ENCODE measurements at regions not wholly inside any gene's neighbourhood (a gene's known extent, or its start where the extent isn't known, plus 50 kb on each side); places are given as distances from the start of the nearest gene placed in this dataset.

GRCh38 chr16:14350081-14350480 is 279.0 kb downstream of the MRTFB start:
- POLR2A ChIA-PET = interaction anchor here (0.6 to 1.2 kb wide), 5 partner anchors 14 to 43 kb away, joined by 3 to 5 read pairs (median 3); no protein-coding TSS in a partner anchor
- no peaks in the 10 kb centered on the region for H3K4me1 ChIP-seq (replicated peaks in 1 of 2; ENCODE audit: control insufficient read depth in 2 of 2, insufficient read depth in 2 of 2, low read length in 2 of 2)
- no peak overlapping the region for H3K9ac ChIP-seq (ENCODE audit: insufficient read depth in 1 of 2, low read depth in 2 of 2, low read length in 2 of 2)
- no peak overlapping the region for H3K27ac ChIP-seq (ENCODE audit: extremely low read depth, low read depth, low read length)
- ATAC-seq (no peak), DNase-seq (ENCODE audit: extremely low read depth in 1 of 4, low spot score in 3 of 4) (no peak), FAIRE-seq (no peak)
- 0 out of 2 replicates have a peak, but pooled peaks cover 3% of the 10 kb centered on the region for H4K20me1 ChIP-seq (replicated peaks; ENCODE audit: control insufficient read depth, insufficient read depth, low read length)
- H3K27me3 ChIP-seq (ENCODE audit: control insufficient read depth in 2 of 2, insufficient read depth in 2 of 2, low read length in 2 of 2) = peaks cover 2 to 27% of the 10 kb centered on the region in 2 experiments
- H3K79me2 ChIP-seq (ENCODE audit: control insufficient read depth, insufficient read depth, low read length) = no peaks in the 10 kb centered on the region
- 31% methylated on average over 8 of the region's 8 CpGs for WGBS (ENCODE audit: insufficient coverage, low coverage, missing lambda C conversion rate)
- H3K36me3 ChIP-seq (ENCODE audit: control insufficient read depth, insufficient read depth, low read length) = no peaks in the 10 kb centered on the region
- H2AFZ ChIP-seq (ENCODE audit: low read depth, low read length) = no peak overlapping the region
- intact Hi-C loops (cut with micrococcal nuclease) = no loop called here
- CTCF ChIA-PET (ENCODE audit: low intra/inter-chr PET ratio) = no interaction called here
- H3K4me3 ChIP-seq = no peak overlapping the region
- BruUV-seq (replicated peaks) = no TSS peak
- no peak overlapping the region for H3K4me2 ChIP-seq (ENCODE audit: insufficient read depth, low read length)
- 0 out of 2 replicates have a peak, but pooled peaks cover 1% of the 10 kb centered on the region for H3K9me3 ChIP-seq (replicated peaks; ENCODE audit: control insufficient read depth, insufficient read depth, low read depth, low read length)
- in situ Hi-C loops (cut with MboI) = no loop called here
- no peaks in the 10 kb centered on the region for H3K9me1 ChIP-seq (ENCODE audit: control insufficient read depth, insufficient read depth, low read length)
- TF ChIP-seq ARNT (IDR thresholded peaks at IDR 0.05) (no peak), MBD1 (CRISPR knock-in tag; IDR thresholded peaks at IDR 0.05) (no peak), ARHGAP35 (IDR thresholded peaks at IDR 0.05; ENCODE audit: partially characterized antibody) (no peak), ZSCAN32 (CRISPR knock-in tag; IDR thresholded peaks at IDR 0.05) (no peak), ZNF644 (tag; IDR thresholded peaks at IDR 0.05; ENCODE audit: low read depth) (no peak), ZNF282 (CRISPR knock-in tag; IDR thresholded peaks at IDR 0.05) (no peak), LARP7 (IDR thresholded peaks at IDR 0.05) (no peak), GTF3C2 (IDR thresholded peaks at IDR 0.05; ENCODE audit: borderline replicate concordance, extremely low read depth, insufficient read length) (no peak), CREB1 (IDR thresholded peaks at IDR 0.05) (no peak), CREB1 (CRISPR knock-in tag; IDR thresholded peaks at IDR 0.05) (no peak), ILF3 (IDR thresholded peaks at IDR 0.05; ENCODE audit: borderline replicate concordance) (no peak), CEBPZ (IDR thresholded peaks at IDR 0.05; ENCODE audit: borderline replicate concordance, low read depth, low read length) (no peak)
